H9 (cell line): ENCODE measurements at regions not wholly inside any gene's neighbourhood (a gene's known extent, or its start where the extent isn't known, plus 50 kb on each side); places are given as distances from the start of the nearest gene placed in this dataset.

ENCODE experiments used
- DNase-seq: peaks from one replicate; pipeline ENCODE4 v3.0.0-alpha.2; 2017
- H2AFZ ChIP-seq: one replicate; pipeline ENCODE4 v1.6.1; 2013; ENCODE audit warnings: mild to moderate bottlenecking, low read length, control low read depth, moderate library complexity
- H2AK5ac ChIP-seq: 2 replicates; pipeline ENCODE4 v1.6.1; 2013; ENCODE audit warnings: low read length, control low read depth, mixed read lengths; ENCODE audit not compliant: insufficient read length
- H2BK120ac ChIP-seq: one replicate; pipeline ENCODE4 v1.6.1; 2013; ENCODE audit warnings: low read depth, mild to moderate bottlenecking, low read length, control low read depth, inconsistent platforms; ENCODE audit not compliant: poor library complexity, severe bottlenecking
- H2BK12ac ChIP-seq: 2 replicates; pipeline ENCODE4 v1.6.1; 2013; ENCODE audit warnings: low read length, control low read depth, mixed read lengths, low read depth; ENCODE audit not compliant: insufficient read length
- H2BK15ac ChIP-seq: 2 replicates; pipeline ENCODE4 v1.6.1; 2013; ENCODE audit warnings: low read depth, low read length, control low read depth
- H2BK20ac ChIP-seq: one replicate; pipeline ENCODE4 v1.6.1; 2013; ENCODE audit warnings: low read depth, mild to moderate bottlenecking, low read length, control low read depth, inconsistent platforms; ENCODE audit not compliant: poor library complexity, severe bottlenecking
- H2BK5ac ChIP-seq: 2 replicates; pipeline ENCODE4 v1.6.1; 2013; ENCODE audit warnings: low read length, control low read depth, mixed read lengths; ENCODE audit not compliant: insufficient read length
- H3K14ac ChIP-seq: 2 replicates; pipeline ENCODE4 v1.6.1; 2013; ENCODE audit warnings: low read length, control low read depth; ENCODE audit not compliant: insufficient read depth
- H3K18ac ChIP-seq: 2 replicates; pipeline ENCODE4 v1.6.1; 2013; ENCODE audit warnings: low read depth, mild to moderate bottlenecking, mixed read lengths, low read length, control low read depth; ENCODE audit not compliant: insufficient read length
- H3K23ac ChIP-seq: 2 replicates; pipeline ENCODE4 v1.6.1; 2013; ENCODE audit warnings: low read length, control low read depth, mixed read lengths, low read depth; ENCODE audit not compliant: insufficient read length
- H3K23me2 ChIP-seq: 2 replicates; pipeline ENCODE4 v1.6.1; 2013; ENCODE audit warnings: low read depth, mild to moderate bottlenecking, mixed read lengths, low read length, control low read depth; ENCODE audit not compliant: insufficient read length, poor library complexity, severe bottlenecking
- H3K27ac ChIP-seq: 2 replicates; pipeline ENCODE4 v1.5.1; 2013; ENCODE audit warnings: low read length, control low read depth, mixed read lengths, low read depth; ENCODE audit not compliant: insufficient read length
- H3K27me3 ChIP-seq: 2 replicates; pipeline ENCODE4 v1.6.1; 2013; ENCODE audit warnings: low read length, control low read depth, inconsistent platforms; ENCODE audit not compliant: insufficient read depth
- H3K4ac ChIP-seq: 2 replicates; pipeline ENCODE4 v1.6.1; 2013; ENCODE audit warnings: low read depth, mild to moderate bottlenecking, control low read depth, inconsistent platforms, low read length, moderate library complexity
- H3K4me1 ChIP-seq: 2 replicates; pipeline ENCODE4 v1.6.1; 2013; ENCODE audit warnings: low read length, control low read depth, inconsistent platforms; ENCODE audit not compliant: insufficient read depth
- H3K4me2 ChIP-seq: 2 replicates; pipeline ENCODE4 v1.6.1; 2013; ENCODE audit warnings: low read length, control low read depth, mixed read lengths; ENCODE audit not compliant: insufficient read length, insufficient read depth
- H3K56ac ChIP-seq: 2 replicates; pipeline ENCODE4 v1.6.1; 2013; ENCODE audit warnings: low read depth, mild to moderate bottlenecking, mixed read lengths, low read length, control low read depth; ENCODE audit not compliant: insufficient read length
- H3K79me1 ChIP-seq: 2 replicates; pipeline ENCODE4 v1.6.1; 2013; ENCODE audit warnings: low read depth, mild to moderate bottlenecking, moderate library complexity, low read length, control low read depth, inconsistent platforms; ENCODE audit not compliant: insufficient read depth, poor library complexity, severe bottlenecking
- H3K79me2 ChIP-seq: 2 replicates; pipeline ENCODE4 v1.6.1; 2013; ENCODE audit warnings: low read length, control low read depth, inconsistent platforms; ENCODE audit not compliant: insufficient read depth
- H3K9ac ChIP-seq: 2 replicates; pipeline ENCODE4 v1.6.1; 2013; ENCODE audit warnings: low read length, control low read depth, mixed read lengths; ENCODE audit not compliant: insufficient read length; ENCODE audit errors: extremely low read depth
- H3K9me3 ChIP-seq: one replicate; pipeline ENCODE4 v1.6.1; 2013; ENCODE audit warnings: low read depth, low read length, inconsistent platforms; ENCODE audit not compliant: control insufficient read depth
- H3T11ph ChIP-seq: one replicate; pipeline ENCODE4 v1.6.1; 2013; ENCODE audit warnings: mild to moderate bottlenecking, low read length, control low read depth, inconsistent platforms
- H4K20me1 ChIP-seq: one replicate; pipeline ENCODE4 v1.6.1; 2013; ENCODE audit not compliant: control insufficient read depth, insufficient read length, insufficient read depth
- H4K5ac ChIP-seq: 2 replicates; pipeline ENCODE4 v1.6.1; 2013; ENCODE audit warnings: low read depth, mild to moderate bottlenecking, mixed read lengths, low read length, control low read depth; ENCODE audit not compliant: insufficient read length
- H4K8ac ChIP-seq: replicated peaks from 2 replicates; pipeline ENCODE4 v1.6.1; 2013; ENCODE audit warnings: low read length, control low read depth, mixed read lengths, low read depth; ENCODE audit not compliant: insufficient read length
- H4K91ac ChIP-seq: 2 replicates; pipeline ENCODE4 v1.6.1; 2013; ENCODE audit warnings: low read depth, mild to moderate bottlenecking, moderate library complexity, mixed read lengths, low read length, control low read depth; ENCODE audit not compliant: insufficient read length
- H3K27ac Mint-ChIP-seq, 3 experiments: 2 replicates in 2 of 3; 3 replicates in 1 of 3; pipeline ENCODE4 v1.8.0; 2020 to 2021; ENCODE audit warnings: mixed read lengths in 3 of 3, mild to moderate bottlenecking in 1 of 3, moderate library complexity in 1 of 3
- H3K27me3 Mint-ChIP-seq: 2 replicates; pipeline ENCODE4 v1.8.0; 2021; ENCODE audit warnings: low read depth, mild to moderate bottlenecking, moderate library complexity, mixed read lengths
- H3K36me3 Mint-ChIP-seq, 3 experiments: 2 replicates in 2 of 3; 3 replicates in 1 of 3; pipeline ENCODE4 v1.8.0; 2020 to 2021; ENCODE audit warnings: low read depth in 3 of 3, mixed read lengths in 3 of 3; ENCODE audit not compliant: insufficient read depth in 1 of 3
- H3K4me1 Mint-ChIP-seq, 2 experiments: 2 replicates each; pipeline ENCODE4 v1.8.0; 2020; ENCODE audit warnings: mixed read lengths in 2 of 2
- H3K4me3 Mint-ChIP-seq, 2 experiments: 2 replicates in 1 of 2; 3 replicates in 1 of 2; pipeline ENCODE4 v1.8.0; 2020 to 2021; ENCODE audit warnings: mild to moderate bottlenecking in 2 of 2, mixed read lengths in 2 of 2, moderate library complexity in 1 of 2
- H3K9me3 Mint-ChIP-seq, 2 experiments: 2 replicates in 1 of 2; 3 replicates in 1 of 2; pipeline ENCODE4 v1.8.0; 2020; ENCODE audit warnings: mild to moderate bottlenecking in 2 of 2, mixed read lengths in 2 of 2, moderate library complexity in 1 of 2
- WGBS: extraction: QIAGEN DNeasy Blood & Tissue Kit; methylation state at CpG from one replicate; pipeline ENCODE4 v1.1.7; 2013; ENCODE audit warnings: missing lambda C conversion rate, low lambda C conversion rate, mixed read lengths; ENCODE audit not compliant: insufficient read length; ENCODE audit errors: extremely low coverage; 5-methylcytosine and 5-hydroxymethylcytosine counted together
- TF ChIP-seq, protein P1 (sequence below): fragments of 200-600 bp; sonication (generic); conservative IDR thresholded peaks from 3 replicates; pipeline ENCODE4 v1.8.0; 2021; ENCODE audit warnings: antibody characterized with exemption, mild to moderate bottlenecking

DNA sequence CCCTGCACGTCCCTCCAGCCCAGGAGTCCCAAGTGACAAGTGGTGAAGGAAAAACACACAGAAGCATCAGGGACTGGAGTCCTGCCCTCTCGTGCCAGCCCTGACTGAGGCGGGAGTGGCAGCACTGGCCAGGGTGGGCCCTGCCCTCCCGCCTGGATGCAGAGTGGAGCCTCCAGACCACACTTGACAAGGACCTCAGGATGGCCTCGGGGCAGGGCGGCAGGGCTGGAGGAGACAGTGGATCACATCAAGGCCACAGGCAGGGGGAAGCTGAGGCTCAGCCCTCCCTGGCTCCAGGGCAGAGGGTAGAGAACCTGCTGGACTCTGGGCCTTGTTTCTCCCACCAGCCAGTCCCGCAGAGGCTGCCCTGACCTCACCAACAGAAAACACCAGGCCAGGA is 128.8 kb upstream of the CDH4 start:
- DNase-seq, result no peak
- Histone ChIP-seq H3K27ac (no peak overlapping the region), H3K23me2 (no peaks in the 10 kb centered on the region), H3K4me1 (no peaks in the 10 kb centered on the region), H2BK15ac (no peak overlapping the region), H3K4ac (no peak overlapping the region), H2AK5ac (no peak overlapping the region), H3K9me3 (no peaks in the 10 kb centered on the region), H2BK20ac (no peak overlapping the region), H4K91ac (no peak overlapping the region), H4K8ac (no peak overlapping the region), H4K5ac (no peak overlapping the region), H3K79me2 (no peaks in the 10 kb centered on the region), H2BK12ac (no peak overlapping the region), H4K20me1 (no peaks in the 10 kb centered on the region), H3K27me3 (no peaks in the 10 kb centered on the region), H3K18ac (no peak overlapping the region), H3T11ph (no peak overlapping the region), H2BK120ac (no peak overlapping the region), H3K23ac (no peak overlapping the region), H2AFZ (no peak overlapping the region), H3K9ac (no peak overlapping the region), H2BK5ac (no peak overlapping the region), H3K56ac (no peak overlapping the region), H3K14ac (no peak overlapping the region), H3K4me2 (no peak overlapping the region), H3K79me1 (no peaks in the 10 kb centered on the region)
- Mint-ChIP-seq H3K9me3 (peaks cover 3 to 4% of the 10 kb centered on the region in 2 experiments; a peak in 3 of 5 replicates), H3K4me3 (no peak overlapping the region), H3K4me1 (peaks cover 15 to 27% of the 10 kb centered on the region in 2 experiments), H3K27ac (no peak overlapping the region), H3K27me3 (peaks cover 42% of the 10 kb centered on the region), H3K36me3 (no peaks in the 10 kb centered on the region; a peak in 1 of 7 replicates)
- WGBS, result no CpG with 5 or more reads among the region's 7 CpGs
- TF ChIP-seq, protein P1, sequence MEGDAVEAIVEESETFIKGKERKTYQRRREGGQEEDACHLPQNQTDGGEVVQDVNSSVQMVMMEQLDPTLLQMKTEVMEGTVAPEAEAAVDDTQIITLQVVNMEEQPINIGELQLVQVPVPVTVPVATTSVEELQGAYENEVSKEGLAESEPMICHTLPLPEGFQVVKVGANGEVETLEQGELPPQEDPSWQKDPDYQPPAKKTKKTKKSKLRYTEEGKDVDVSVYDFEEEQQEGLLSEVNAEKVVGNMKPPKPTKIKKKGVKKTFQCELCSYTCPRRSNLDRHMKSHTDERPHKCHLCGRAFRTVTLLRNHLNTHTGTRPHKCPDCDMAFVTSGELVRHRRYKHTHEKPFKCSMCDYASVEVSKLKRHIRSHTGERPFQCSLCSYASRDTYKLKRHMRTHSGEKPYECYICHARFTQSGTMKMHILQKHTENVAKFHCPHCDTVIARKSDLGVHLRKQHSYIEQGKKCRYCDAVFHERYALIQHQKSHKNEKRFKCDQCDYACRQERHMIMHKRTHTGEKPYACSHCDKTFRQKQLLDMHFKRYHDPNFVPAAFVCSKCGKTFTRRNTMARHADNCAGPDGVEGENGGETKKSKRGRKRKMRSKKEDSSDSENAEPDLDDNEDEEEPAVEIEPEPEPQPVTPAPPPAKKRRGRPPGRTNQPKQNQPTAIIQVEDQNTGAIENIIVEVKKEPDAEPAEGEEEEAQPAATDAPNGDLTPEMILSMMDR, result no peak
